T-cell (primary cell): ENCODE measurements at regions not wholly inside any gene's neighbourhood (a gene's known extent, or its start where the extent isn't known, plus 50 kb on each side); places are given as distances from the start of the nearest gene placed in this dataset.
A peak's percentile ranks its signal among the peaks of the same experiment; 100 is the strongest.

ENCODE experiments used
- ATAC-seq, 4 experiments: fragments of 200-7000 bp in 3 of 4; fragments of 150-1000 bp in 1 of 4; cut with Tn5 transposase; replicated peaks in 1 of 4; 1 replicate in 3 of 4; 2 replicates in 1 of 4; pipeline ENCODE4 v1.10.0; 2021; ENCODE audit warnings: moderate library complexity in 3 of 4, mild to moderate bottlenecking in 2 of 4, moderate number of reproducible peaks in 1 of 4
- CTCF ChIA-PET, 2 donors: fragments of 300-600 bp; sonication (Branson Sonifier 250); formaldehyde crosslinking; loops; one replicate each; lab custom pipeline; 2022; ENCODE audit warnings: antibody characterized with exemption in 2 of 2; lab: Charles Lee
- POLR2A ChIA-PET, 2 donors: fragments of 300-600 bp; sonication (Branson Sonifier 250); formaldehyde crosslinking; loops; one replicate each; lab custom pipeline; 2022; ENCODE audit warnings: antibody characterized with exemption in 2 of 2; lab: Charles Lee
- DNase-seq, 35 experiments: peaks; one replicate each; pipeline versions ENCODE4 v3.0.0 to v3.0.0-alpha.2; 2013 to 2023
- H3K27ac ChIP-seq: one replicate; pipeline ENCODE4 v1.5.1; 2013; ENCODE audit warnings: low read length
- H3K27me3 ChIP-seq, 2 experiments: replicated peaks in 1 of 2; 1 replicate in 1 of 2; 2 replicates in 1 of 2; pipeline versions ENCODE4 v1.6.1 to v1.7.0; 2013; ENCODE audit warnings: low read length in 1 of 2, mixed read lengths in 1 of 2; ENCODE audit not compliant: control insufficient read depth in 2 of 2, insufficient read depth in 2 of 2; ENCODE audit errors: extremely low read depth in 1 of 2
- H3K36me3 ChIP-seq, 2 donors: 1 replicate in 1 of 2; 2 replicates in 1 of 2; pipeline versions ENCODE4 v1.6.1 to v1.7.0; 2013; ENCODE audit warnings: low read length in 1 of 2; ENCODE audit not compliant: control insufficient read depth in 2 of 2, insufficient read depth in 1 of 2; ENCODE audit errors: extremely low read depth in 1 of 2
- H3K4me1 ChIP-seq, 2 experiments: 1 replicate in 1 of 2; 2 replicates in 1 of 2; pipeline versions ENCODE4 v1.6.1 to v1.7.0; 2013; ENCODE audit warnings: low read length in 2 of 2, mixed read lengths in 1 of 2; ENCODE audit not compliant: insufficient read depth in 2 of 2, control insufficient read depth in 1 of 2; ENCODE audit errors: extremely low read depth in 1 of 2
- H3K4me3 ChIP-seq, 2 donors: 1 replicate in 1 of 2; 2 replicates in 1 of 2; pipeline versions ENCODE4 v1.5.1 to v1.7.0; 2013; ENCODE audit warnings: mild to moderate bottlenecking in 2 of 2, low read length in 1 of 2, moderate library complexity in 1 of 2; ENCODE audit not compliant: control insufficient read depth in 1 of 2; ENCODE audit errors: extremely low read depth in 1 of 2
- H3K9me3 ChIP-seq: 2 replicates; pipeline ENCODE4 v1.7.0; 2013
- H3K27ac Mint-ChIP-seq, 2 donors: one replicate each; pipeline ENCODE4 v1.8.0; 2020 to 2021; ENCODE audit warnings: mild to moderate bottlenecking in 2 of 2, mixed read lengths in 2 of 2
- H3K27me3 Mint-ChIP-seq, 2 donors: one replicate each; pipeline ENCODE4 v1.8.0; 2021 to 2022; ENCODE audit warnings: mixed read lengths in 2 of 2
- H3K36me3 Mint-ChIP-seq: one replicate; pipeline ENCODE4 v1.8.0; 2021; ENCODE audit warnings: mixed read lengths
- H3K4me1 Mint-ChIP-seq, 3 donors: one replicate each; pipeline ENCODE4 v1.8.0; 2020 to 2022; ENCODE audit warnings: mixed read lengths in 3 of 3, mild to moderate bottlenecking in 1 of 3
- H3K4me3 Mint-ChIP-seq, 3 donors: one replicate each; pipeline ENCODE4 v1.8.0; 2020 to 2022; ENCODE audit warnings: mild to moderate bottlenecking in 3 of 3, mixed read lengths in 3 of 3, moderate library complexity in 3 of 3
- H3K9me3 Mint-ChIP-seq, 3 donors: one replicate each; pipeline ENCODE4 v1.8.0; 2020 to 2022; ENCODE audit warnings: mixed read lengths in 3 of 3
- WGBS: methylation state at CpG from one replicate; pipeline ENCODE4 v1.1.5; 2013; ENCODE audit warnings: missing lambda C conversion rate; ENCODE audit not compliant: insufficient coverage; 5-methylcytosine and 5-hydroxymethylcytosine counted together

GRCh38 chr6:95352064-95352795, 225.1 kb upstream of the MANEA start:
- H3K4me1 ChIP-seq, result no peaks in the 10 kb centered on the region
- no peak overlapping the region for H3K4me3 ChIP-seq
- ATAC-seq, result no peak
- Mint-ChIP-seq H3K27ac (no peak overlapping the region), H3K36me3 (no peaks in the 10 kb centered on the region), H3K4me3 (no peak overlapping the region), H3K9me3 (no peaks in the 10 kb centered on the region), H3K4me1 (no peaks in the 10 kb centered on the region), H3K27me3 (no peaks in the 10 kb centered on the region)
- H3K9me3 ChIP-seq, result no peaks in the 10 kb centered on the region
- ChIA-PET POLR2A (no interaction called here), CTCF (no interaction called here)
- no peak overlapping the region for H3K27ac ChIP-seq
- 0% methylated on average over 1 of the region's 3 CpGs for WGBS
- no peak for DNase-seq
- H3K27me3 ChIP-seq, result no peaks in the 10 kb centered on the region
- no peaks in the 10 kb centered on the region for H3K36me3 ChIP-seq

GRCh38 chr6:95354551-95354950, 222.8 kb upstream of the MANEA start:
- no peaks in the 10 kb centered on the region for H3K36me3 Mint-ChIP-seq
- Histone ChIP-seq H3K27me3 (no peaks in the 10 kb centered on the region), H3K27ac (no peak overlapping the region), H3K9me3 (no peaks in the 10 kb centered on the region), H3K4me1 (no peaks in the 10 kb centered on the region), H3K36me3 (no peaks in the 10 kb centered on the region), H3K4me3 (no peak overlapping the region)
- POLR2A ChIA-PET, result no interaction called here
- ATAC-seq (no peak), DNase-seq (no peak)
- WGBS, result 89% methylated on average over 9 of the region's 10 CpGs
- no peaks in the 10 kb centered on the region for H3K4me1 Mint-ChIP-seq
- no peak overlapping the region for H3K27ac Mint-ChIP-seq
- no peaks in the 10 kb centered on the region for H3K9me3 Mint-ChIP-seq
- no peaks in the 10 kb centered on the region for H3K27me3 Mint-ChIP-seq
- no peak overlapping the region for H3K4me3 Mint-ChIP-seq
- CTCF ChIA-PET, result no interaction called here

GRCh38 chr6:95357380-95358020, 219.8 kb upstream of the MANEA start:
- WGBS, result 73% methylated on average over 2 of the region's 4 CpGs
- ChIA-PET POLR2A (no interaction called here), CTCF (no interaction called here)
- H3K36me3 ChIP-seq, result no peaks in the 10 kb centered on the region
- DNase-seq (no peak), ATAC-seq (no peak)
- Mint-ChIP-seq H3K27ac (no peak overlapping the region), H3K9me3 (no peaks in the 10 kb centered on the region), H3K4me3 (no peak overlapping the region), H3K27me3 (no peaks in the 10 kb centered on the region), H3K36me3 (no peaks in the 10 kb centered on the region), H3K4me1 (no peaks in the 10 kb centered on the region)
- H3K27me3 ChIP-seq, result no peaks in the 10 kb centered on the region
- no peak overlapping the region for H3K27ac ChIP-seq
- no peaks in the 10 kb centered on the region for H3K4me1 ChIP-seq
- H3K9me3 ChIP-seq, result no peaks in the 10 kb centered on the region
- H3K4me3 ChIP-seq, result no peak overlapping the region

- Histone ChIP-seq H3K27ac (no peak overlapping the region), H3K27me3 (no peaks in the 10 kb centered on the region), H3K9me3 (no peaks in the 10 kb centered on the region), H3K36me3 (no peaks in the 10 kb centered on the region), H3K4me1 (no peaks in the 10 kb centered on the region), H3K4me3 (no peak overlapping the region)
- Mint-ChIP-seq H3K27ac (no peak overlapping the region), H3K4me3 (no peak overlapping the region), H3K36me3 (no peaks in the 10 kb centered on the region), H3K4me1 (no peaks in the 10 kb centered on the region), H3K9me3 (no peaks in the 10 kb centered on the region), H3K27me3 (no peaks in the 10 kb centered on the region)
- no CpG with 5 or more reads among the region's 4 CpGs for WGBS
- peak in 1 of 35 experiments; percentile 1 for DNase-seq
- POLR2A ChIA-PET, result no interaction called here
- CTCF ChIA-PET, result no interaction called here
- ATAC-seq, result no peak
Measured at GRCh38 chr6:95364016-95364604, 213.2 kb upstream of the MANEA start.

GRCh38 chr6:95365454-95365853, 211.9 kb upstream of the MANEA start:
- 52% methylated on average over 2 of the region's 2 CpGs for WGBS
- POLR2A ChIA-PET, result no interaction called here
- H3K27ac Mint-ChIP-seq, result no peak overlapping the region
- no peaks in the 10 kb centered on the region for H3K9me3 Mint-ChIP-seq
- ATAC-seq (no peak), DNase-seq (no peak)
- Histone ChIP-seq H3K27me3 (no peaks in the 10 kb centered on the region), H3K36me3 (no peaks in the 10 kb centered on the region), H3K27ac (no peak overlapping the region), H3K9me3 (no peaks in the 10 kb centered on the region), H3K4me3 (no peak overlapping the region), H3K4me1 (no peaks in the 10 kb centered on the region)
- H3K27me3 Mint-ChIP-seq, result no peaks in the 10 kb centered on the region
- no peak overlapping the region for H3K4me3 Mint-ChIP-seq
- H3K4me1 Mint-ChIP-seq, result no peaks in the 10 kb centered on the region
- H3K36me3 Mint-ChIP-seq, result no peaks in the 10 kb centered on the region
- CTCF ChIA-PET, result no interaction called here

GRCh38 chr6:95366414-95366813, 210.9 kb upstream of the MANEA start:
- 69% methylated on average over 4 of the region's 4 CpGs for WGBS
- ATAC-seq (no peak), DNase-seq (no peak)
- Mint-ChIP-seq H3K9me3 (no peaks in the 10 kb centered on the region), H3K27me3 (no peaks in the 10 kb centered on the region), H3K4me1 (no peaks in the 10 kb centered on the region), H3K36me3 (no peaks in the 10 kb centered on the region), H3K27ac (no peak overlapping the region), H3K4me3 (no peak overlapping the region)
- Histone ChIP-seq H3K27me3 (no peaks in the 10 kb centered on the region), H3K4me1 (no peaks in the 10 kb centered on the region), H3K9me3 (no peaks in the 10 kb centered on the region), H3K4me3 (no peak overlapping the region), H3K27ac (no peak overlapping the region), H3K36me3 (no peaks in the 10 kb centered on the region)
- ChIA-PET POLR2A (interaction anchor here in 1 of 2 donors (0.5 kb wide), 1 partner anchor 404 kb away, joined by 3 read pairs; no protein-coding TSS in a partner anchor), CTCF (no interaction called here)
